HG03378 (cell line): ENCODE measurements at regions not wholly inside any gene's neighbourhood (a gene's known extent, or its start where the extent isn't known, plus 50 kb on each side); places are given as distances from the start of the nearest gene placed in this dataset.

Experiments used
- ATAC-seq: cut with Tn5 transposase; IDR thresholded peaks from one replicate; pipeline ENCODE4 v1.9.1; 2021; ENCODE audit warnings: mild to moderate bottlenecking, moderate library complexity; ENCODE audit not compliant: unreplicated experiment

GRCh38 chr6:147755999-147756398 is 247.5 kb downstream of the SAMD5 start:
- ATAC-seq, result no peak

- no peak for ATAC-seq
Observed at GRCh38 chr6:147756891-147757290, 248.4 kb downstream of the SAMD5 start.

- ATAC-seq, result no peak
Observed at GRCh38 chr6:147757291-147757690, 248.8 kb downstream of the SAMD5 start.

- ATAC-seq, result no peak
Observed at GRCh38 chr6:147758303-147758702, 249.8 kb downstream of the SAMD5 start.

- no peak for ATAC-seq
Observed at GRCh38 chr6:147759093-147759492, 250.6 kb downstream of the SAMD5 start.

GRCh38 chr6:147759536-147759935 is 251.0 kb downstream of the SAMD5 start:
- ATAC-seq, result no peak

- no peak for ATAC-seq
Observed at GRCh38 chr6:147765541-147765940, 257.1 kb downstream of the SAMD5 start.

- no peak for ATAC-seq
Observed at GRCh38 chr6:147768969-147769368, 260.5 kb downstream of the SAMD5 start.

- ATAC-seq, result no peak
Observed at GRCh38 chr6:147769496-147770087, 261.1 kb downstream of the SAMD5 start.

GRCh38 chr6:147770221-147770620 is 261.7 kb downstream of the SAMD5 start:
- no peak for ATAC-seq

- no peak for ATAC-seq
Observed at GRCh38 chr6:147772724-147773123, 264.2 kb downstream of the SAMD5 start.

GRCh38 chr6:147774856-147775255 is 266.4 kb downstream of the SAMD5 start:
- ATAC-seq, result no peak

- no peak for ATAC-seq
Observed at GRCh38 chr6:147776631-147777213, 268.2 kb downstream of the SAMD5 start.

- no peak for ATAC-seq
Observed at GRCh38 chr6:147779624-147780023, 271.1 kb downstream of the SAMD5 start.

- no peak for ATAC-seq
Observed at GRCh38 chr6:147782302-147782701, 273.8 kb downstream of the SAMD5 start.

- no peak for ATAC-seq
Observed at GRCh38 chr6:147784371-147784770, 275.9 kb downstream of the SAMD5 start.

GRCh38 chr6:147787417-147787816 is 278.9 kb downstream of the SAMD5 start:
- ATAC-seq, result no peak

GRCh38 chr6:147789430-147789947 is 281.0 kb downstream of the SAMD5 start:
- no peak for ATAC-seq

- no peak for ATAC-seq
Observed at GRCh38 chr6:147793871-147794643, 285.6 kb downstream of the SAMD5 start.

- no peak for ATAC-seq
Observed at GRCh38 chr6:147802459-147802858, 294.0 kb downstream of the SAMD5 start.

- no peak for ATAC-seq
Observed at GRCh38 chr6:147805155-147805554, 296.7 kb downstream of the SAMD5 start.

GRCh38 chr6:147806697-147807096 is 298.2 kb downstream of the SAMD5 start:
- ATAC-seq, result no peak
